Endothelial cell of umbilical vein (primary cell): ENCODE measurements at regions not wholly inside any gene's neighbourhood (a gene's known extent, or its start where the extent isn't known, plus 50 kb on each side); places are given as distances from the start of the nearest gene placed in this dataset.

Experiments used
- BruUV-seq: library from RNA; stranded (reverse); fragments of 400-500 nt; replicated peaks from 2 replicates; lab custom pipeline; 2021; lab: Mats Ljungman, UMichigan
- CTCF ChIA-PET: fragments of 300-600, 350-600 bp; sonication (Branson Sonifier 250); formaldehyde crosslinking; loops from one replicate; lab custom pipeline; 2021; ENCODE audit warnings: antibody characterized with exemption, inconsistent platforms; lab: Charles Lee
- POLR2A ChIA-PET: fragments of 300-600, 350-600 bp; sonication (Branson Sonifier 250); formaldehyde crosslinking; loops from one replicate; lab custom pipeline; 2021; ENCODE audit warnings: antibody characterized with exemption, inconsistent platforms; lab: Charles Lee
- DNase-seq: peaks from one replicate; pipeline ENCODE4 v3.0.0-alpha.2; 2011; ENCODE audit warnings: low read depth, low spot score
- FAIRE-seq: peaks from 2 replicates; lab custom pipeline; 2011; peaks lifted over from hg19 to GRCh38; lab: Jason Lieb, UNC
- H2AFZ ChIP-seq: 2 replicates; pipeline ENCODE4 v1.6.0; 2012; ENCODE audit warnings: low read depth, low read length, control low read depth, inconsistent platforms
- H3K27ac ChIP-seq: 2 replicates; pipeline ENCODE4 v1.5.1; 2011; ENCODE audit warnings: low read depth, mild to moderate bottlenecking, control low read depth, low read length, moderate library complexity; ENCODE audit not compliant: insufficient read depth
- H3K27me3 ChIP-seq, 2 experiments: 2 replicates each; pipeline versions ENCODE4 v1.6.0 to v1.6.1; 2011; ENCODE audit warnings: low read length in 2 of 2, mixed read lengths in 1 of 2; ENCODE audit not compliant: control insufficient read depth in 2 of 2, insufficient read depth in 2 of 2
- H3K36me3 ChIP-seq, 2 experiments: 2 replicates in 1 of 2; 3 replicates in 1 of 2; pipeline ENCODE4 v1.5.1; 2011; ENCODE audit warnings: low read length in 2 of 2, mild to moderate bottlenecking in 1 of 2, moderate library complexity in 1 of 2; ENCODE audit not compliant: control insufficient read depth in 2 of 2, insufficient read depth in 2 of 2; ENCODE audit errors: extremely low read depth in 1 of 2
- H3K4me1 ChIP-seq: 3 replicates; pipeline ENCODE4 v1.5.1; 2011; ENCODE audit warnings: mild to moderate bottlenecking, low read length; ENCODE audit not compliant: control insufficient read depth, insufficient read depth; ENCODE audit errors: extremely low read depth
- H3K4me2 ChIP-seq: 2 replicates; pipeline ENCODE4 v1.6.1; 2011; ENCODE audit warnings: low read length, control low read depth, mixed read lengths; ENCODE audit not compliant: insufficient read depth
- H3K4me3 ChIP-seq, 3 experiments: fragments of 200-600 bp in 1 of 3; sonication (generic), shearing (Covaris generic) in 1 of 3; replicated peaks in 1 of 3; 2 replicates each; pipeline ENCODE4 v1.5.1; 2011 to 2016; ENCODE audit warnings: control low read depth in 3 of 3, low read length in 3 of 3, mild to moderate bottlenecking in 2 of 3, inconsistent platforms in 1 of 3, low read depth in 1 of 3, moderate library complexity in 1 of 3; ENCODE audit not compliant: insufficient read depth in 1 of 3
- H3K79me2 ChIP-seq: 2 replicates; pipeline ENCODE4 v1.6.0; 2012; ENCODE audit warnings: low read length, inconsistent platforms; ENCODE audit not compliant: control insufficient read depth, insufficient read depth
- H3K9ac ChIP-seq: replicated peaks from 2 replicates; pipeline ENCODE3; 2011; ENCODE audit warnings: low read length, control low read depth; ENCODE audit not compliant: insufficient read depth; ENCODE audit errors: extremely low read depth
- H3K9me1 ChIP-seq: replicated peaks from 3 replicates; pipeline ENCODE4 v1.6.0; 2011; ENCODE audit warnings: mild to moderate bottlenecking, low read length; ENCODE audit not compliant: control insufficient read depth, insufficient read depth; ENCODE audit errors: extremely low read depth
- H3K9me3 ChIP-seq: replicated peaks from 2 replicates; pipeline ENCODE4 v1.5.1; 2012; ENCODE audit warnings: low read length, inconsistent platforms; ENCODE audit not compliant: control insufficient read depth, insufficient read depth
- H4K20me1 ChIP-seq: replicated peaks from 2 replicates; pipeline ENCODE3; 2011; ENCODE audit warnings: mild to moderate bottlenecking, low read length; ENCODE audit not compliant: control insufficient read depth, insufficient read depth; ENCODE audit errors: extremely low read depth
- CTCF ChIP-seq, 2 donors: IDR thresholded peaks; 1 replicate in 1 of 2; 2 replicates in 1 of 2; pipeline ENCODE4 v1.5.1; 2011; ENCODE audit warnings: low read length in 2 of 2, mild to moderate bottlenecking in 2 of 2, moderate library complexity in 2 of 2, control low read depth in 1 of 2, inconsistent platforms in 1 of 2, low read depth in 1 of 2; ENCODE audit not compliant: insufficient read depth in 1 of 2; ENCODE audit errors: extremely low read depth in 1 of 2
- EZH2 ChIP-seq: IDR thresholded peaks from 2 replicates; pipeline ENCODE4 v1.6.1; 2012; ENCODE audit warnings: borderline replicate concordance, low read depth, mild to moderate bottlenecking, moderate library complexity, low read length, inconsistent platforms; ENCODE audit not compliant: severe bottlenecking
- FOS ChIP-seq: IDR thresholded peaks from 2 replicates; pipeline ENCODE4 v1.6.1; 2011; ENCODE audit warnings: mild to moderate bottlenecking, low read length, moderate library complexity, borderline replicate concordance; ENCODE audit not compliant: insufficient read depth
- GATA2 ChIP-seq: IDR thresholded peaks from 2 replicates; pipeline ENCODE4 v1.7.0; 2011; ENCODE audit warnings: low read depth, mild to moderate bottlenecking, moderate library complexity, mixed read lengths, low read length; ENCODE audit not compliant: insufficient read length, insufficient read depth
- JUN ChIP-seq: IDR thresholded peaks from 2 replicates; pipeline ENCODE4 v1.6.1; 2011; ENCODE audit warnings: borderline replicate concordance, low read depth; ENCODE audit not compliant: insufficient read length, insufficient read depth
- MAX ChIP-seq: IDR thresholded peaks from 2 replicates; pipeline ENCODE4 v1.6.1; 2011; ENCODE audit not compliant: insufficient read depth, insufficient read length
- POLR2A ChIP-seq: IDR thresholded peaks from 2 replicates; pipeline ENCODE4 v1.6.1; 2012; ENCODE audit warnings: low read depth, mild to moderate bottlenecking, control low read depth, low read length
- POLR2AphosphoS5 ChIP-seq: IDR thresholded peaks from 2 replicates; pipeline ENCODE4 v1.6.1; 2012; ENCODE audit warnings: low read depth, mild to moderate bottlenecking, control low read depth, low read length, moderate library complexity; ENCODE audit not compliant: insufficient read depth
- dilution Hi-C: fragments of 300-500 bp; cut with MboI; formaldehyde crosslinking; loops from one replicate; pipeline ENCODE4 v1.15.0; 2019; ENCODE audit warnings: low sequenced_read_pairs; ENCODE audit not compliant: extremely low pct_ligation_motif_present
- intact Hi-C: fragments of 100-400 bp; cut with micrococcal nuclease; formaldehyde crosslinking; loops from one replicate; pipeline ENCODE4 v1.10.0; 2022

DNA sequence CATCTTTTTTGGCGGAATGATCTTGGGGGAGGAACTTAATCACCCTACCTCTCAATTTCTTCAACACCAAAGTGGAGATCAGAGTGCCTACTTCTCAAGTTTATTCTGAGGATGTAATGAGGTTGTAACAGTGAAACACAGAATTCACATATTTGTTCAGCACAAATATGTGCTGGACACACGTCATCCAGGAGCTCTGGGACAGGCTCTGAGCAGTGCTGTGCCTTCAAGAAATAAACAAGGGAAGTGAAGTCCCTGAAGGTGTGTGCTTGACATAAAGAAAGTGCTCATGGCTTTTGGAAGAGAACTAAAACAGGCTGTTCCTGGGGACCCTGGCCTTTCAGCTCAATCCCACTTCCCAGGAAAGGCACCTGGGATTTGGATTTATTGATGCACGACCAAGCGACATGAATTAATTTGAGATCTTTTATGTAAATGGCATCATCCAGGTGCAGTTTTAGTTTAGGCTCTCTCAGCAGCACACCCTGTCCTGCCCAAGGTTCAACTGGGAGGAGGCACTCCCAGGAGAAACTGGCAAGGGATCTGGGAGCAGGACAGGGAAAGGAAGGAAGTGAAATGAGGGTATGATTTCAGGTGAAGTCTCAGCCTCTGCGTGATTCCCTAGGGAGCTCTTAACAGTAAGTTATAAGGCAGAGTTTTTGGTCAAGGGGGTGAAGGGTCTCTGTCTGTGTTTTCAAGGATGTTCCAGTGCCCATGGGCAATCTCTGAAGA lies 211.0 kb downstream of the FOXA2 start:
- Histone ChIP-seq H2AFZ (no peak overlapping the region), H3K27ac (no peak overlapping the region), H3K36me3 (no peaks in the 10 kb centered on the region), H4K20me1 (no peaks in the 10 kb centered on the region), H3K4me2 (no peak overlapping the region), H3K27me3 (peaks cover 0 to 1% of the 10 kb centered on the region in 2 experiments), H3K4me1 (no peaks in the 10 kb centered on the region), H3K9me1 (no peaks in the 10 kb centered on the region), H3K4me3 (no peak overlapping the region), H3K9me3 (no peaks in the 10 kb centered on the region), H3K79me2 (no peaks in the 10 kb centered on the region), H3K9ac (no peak overlapping the region)
- no peak for TF ChIP-seq CTCF (IDR thresholded peaks at IDR 0.05; ENCODE audit: extremely low read depth in 1 of 2, insufficient read depth in 1 of 2, low read depth in 1 of 2, low read length in 2 of 2)
- TF ChIP-seq JUN, result no peak
- TF ChIP-seq EZH2, result no peak
- TF ChIP-seq POLR2A, result no peak
- no peak for TF ChIP-seq FOS
- no peak for TF ChIP-seq MAX
- no peak for TF ChIP-seq GATA2
- TF ChIP-seq POLR2AphosphoS5, result no peak
- no peak for FAIRE-seq
- dilution Hi-C loops (no loop called here), intact Hi-C loops (no loop called here)
- no peak for DNase-seq
- CTCF ChIA-PET, result no interaction called here
- BruUV-seq, result no TSS peak
- POLR2A ChIA-PET, result no interaction called here
